Astrocyte (in vitro differentiated cells and primary cell): ENCODE measurements at regions not wholly inside any gene's neighbourhood (a gene's known extent, or its start where the extent isn't known, plus 50 kb on each side); places are given as distances from the start of the nearest gene placed in this dataset.

Source experiments
- DNase-seq: peaks from one replicate; pipeline ENCODE4 v3.0.0-alpha.2; 2010; ENCODE audit warnings: low read depth
- FAIRE-seq: peaks from 2 replicates; lab custom pipeline; 2011; peaks lifted over from hg19 to GRCh38; lab: Jason Lieb, UNC
- H2AFZ ChIP-seq: 2 replicates; pipeline ENCODE4 v1.6.0; 2012; ENCODE audit warnings: low read depth, low read length, inconsistent platforms
- H3K27ac ChIP-seq: 2 replicates; pipeline ENCODE4 v1.5.1; 2011; ENCODE audit warnings: low read depth, low read length, inconsistent platforms
- H3K27me3 ChIP-seq: 2 replicates; pipeline ENCODE4 v1.6.0; 2011; ENCODE audit warnings: low read length, inconsistent platforms; ENCODE audit not compliant: insufficient read depth
- H3K36me3 ChIP-seq: 2 replicates; pipeline ENCODE4 v1.5.1; 2011; ENCODE audit warnings: low read length, inconsistent platforms; ENCODE audit not compliant: insufficient read depth
- H3K4me1 ChIP-seq: 2 replicates; pipeline ENCODE4 v1.5.1; 2011; ENCODE audit warnings: low read length, inconsistent platforms; ENCODE audit not compliant: insufficient read depth
- H3K4me2 ChIP-seq: 2 replicates; pipeline ENCODE4 v1.6.0; 2012; ENCODE audit warnings: low read length, inconsistent platforms
- H3K4me3 ChIP-seq: 2 replicates; pipeline ENCODE4 v1.5.1; 2011; ENCODE audit warnings: low read depth, mild to moderate bottlenecking, low read length, inconsistent platforms; ENCODE audit not compliant: insufficient read depth
- H3K79me2 ChIP-seq: 2 replicates; pipeline ENCODE4 v1.6.0; 2012; ENCODE audit warnings: mild to moderate bottlenecking, low read length, inconsistent platforms; ENCODE audit not compliant: insufficient read depth
- H3K9ac ChIP-seq: 2 replicates; pipeline ENCODE4 v1.6.0; 2012; ENCODE audit warnings: mild to moderate bottlenecking, low read length, inconsistent platforms
- H3K9me3 ChIP-seq: 2 replicates; pipeline ENCODE4 v1.5.1; 2012; ENCODE audit warnings: low read depth, mild to moderate bottlenecking, low read length, inconsistent platforms; ENCODE audit not compliant: insufficient read depth
- H4K20me1 ChIP-seq: 2 replicates; pipeline ENCODE4 v1.6.0; 2012; ENCODE audit warnings: low read length, inconsistent platforms; ENCODE audit not compliant: insufficient read depth
- H3K27ac Mint-ChIP-seq: one replicate; pipeline ENCODE4 v1.8.0; 2021; ENCODE audit warnings: mild to moderate bottlenecking, mixed read lengths; ENCODE audit not compliant: unreplicated experiment
- H3K27me3 Mint-ChIP-seq: one replicate; pipeline ENCODE4 v1.8.0; 2021; ENCODE audit warnings: low read depth, mixed read lengths; ENCODE audit not compliant: unreplicated experiment
- H3K36me3 Mint-ChIP-seq: one replicate; pipeline ENCODE4 v1.8.0; 2021; ENCODE audit warnings: low read depth, mixed read lengths; ENCODE audit not compliant: unreplicated experiment
- H3K4me1 Mint-ChIP-seq: one replicate; pipeline ENCODE4 v1.8.0; 2021; ENCODE audit warnings: low read depth, mixed read lengths; ENCODE audit not compliant: unreplicated experiment
- H3K4me3 Mint-ChIP-seq: one replicate; pipeline ENCODE4 v1.8.0; 2021; ENCODE audit warnings: mild to moderate bottlenecking, moderate library complexity, mixed read lengths; ENCODE audit not compliant: unreplicated experiment
- H3K9me3 Mint-ChIP-seq: one replicate; pipeline ENCODE4 v1.8.0; 2021; ENCODE audit warnings: mild to moderate bottlenecking, mixed read lengths; ENCODE audit not compliant: unreplicated experiment
- CTCF ChIP-seq: IDR thresholded peaks from 2 replicates; pipeline ENCODE4 v1.5.1; 2011; ENCODE audit warnings: low read depth, mild to moderate bottlenecking, inconsistent platforms, low read length, moderate library complexity; ENCODE audit not compliant: insufficient read depth
- EZH2 ChIP-seq: IDR thresholded peaks from 2 replicates; pipeline ENCODE4 v1.6.1; 2012; ENCODE audit warnings: mild to moderate bottlenecking, low read length, inconsistent platforms; ENCODE audit not compliant: insufficient read depth

DNA sequence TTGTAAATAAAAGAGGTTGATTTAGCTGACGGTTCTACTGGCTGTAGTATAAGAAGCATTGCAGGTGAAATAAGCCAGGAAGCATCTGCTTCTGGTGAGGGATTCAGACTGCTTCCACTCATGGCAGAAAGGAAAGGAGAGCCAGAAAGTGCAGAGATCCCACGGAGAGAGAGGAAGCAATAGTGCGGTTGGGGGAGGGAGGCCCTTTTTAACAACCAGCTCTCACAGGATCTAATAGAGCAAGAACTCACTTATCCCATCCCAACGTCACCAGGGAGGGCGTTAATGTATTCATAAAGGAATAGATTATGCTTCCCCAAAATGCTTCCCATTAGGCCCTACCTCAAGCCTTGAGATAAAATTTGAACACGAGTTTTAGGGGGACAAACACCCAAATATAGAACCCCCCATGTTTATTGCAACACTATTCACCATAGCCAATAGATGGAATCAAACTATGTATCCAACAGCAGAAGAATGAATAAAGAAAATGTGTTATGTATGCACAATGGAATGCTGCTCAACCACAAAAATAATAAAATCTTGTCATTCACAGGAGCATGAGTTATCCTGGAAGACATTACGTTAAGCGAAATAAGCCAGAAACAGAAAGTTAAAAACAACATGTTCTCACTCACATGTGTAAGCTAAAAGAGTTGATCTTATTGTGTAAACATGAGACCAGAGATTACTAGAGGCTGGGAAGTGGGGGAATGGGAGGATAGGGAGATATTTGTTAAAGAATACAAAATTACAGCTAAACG lies 908.3 kb upstream of the ANO3 start:
- DNase-seq: peak; percentile 39

DNA sequence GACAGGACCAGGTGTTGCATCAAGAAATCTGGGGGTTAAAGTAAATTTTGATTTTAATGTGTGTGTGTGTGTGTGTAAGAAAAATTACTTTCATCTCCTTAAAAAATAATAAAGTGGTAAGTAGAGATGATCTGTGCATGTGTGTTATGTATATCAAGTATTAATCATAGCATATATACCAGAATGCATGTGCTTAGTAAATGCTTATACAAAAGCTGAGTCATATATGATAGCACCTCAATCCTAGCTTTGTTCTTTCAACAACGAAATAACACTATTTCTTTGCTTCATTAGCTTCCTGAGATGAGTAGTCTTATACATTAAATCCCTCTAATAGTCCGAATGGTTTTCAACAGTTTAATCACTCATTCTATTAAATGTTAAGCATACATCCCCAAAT lies 899.6 kb upstream of the ANO3 start:
- H3K4me1 ChIP-seq: no peaks in the 10 kb centered on the region
- H4K20me1 ChIP-seq: no peaks in the 10 kb centered on the region
- H3K4me3 ChIP-seq: no peak overlapping the region
- Mint-ChIP-seq H3K36me3 (no peaks in the 10 kb centered on the region), H3K27ac (no peak overlapping the region), H3K9me3 (no peaks in the 10 kb centered on the region), H3K4me1 (no peaks in the 10 kb centered on the region), H3K27me3 (no peaks in the 10 kb centered on the region), H3K4me3 (no peak overlapping the region)
- H3K4me2 ChIP-seq: no peak overlapping the region
- FAIRE-seq (no peak), DNase-seq (no peak)
- no peak overlapping the region for H3K9ac ChIP-seq
- no peaks in the 10 kb centered on the region for H3K36me3 ChIP-seq
- H3K27ac ChIP-seq: no peak overlapping the region
- H3K9me3 ChIP-seq: no peaks in the 10 kb centered on the region
- TF ChIP-seq EZH2 (no peak), CTCF (no peak)
- H3K79me2 ChIP-seq: no peaks in the 10 kb centered on the region
- no peaks in the 10 kb centered on the region for H3K27me3 ChIP-seq
- no peak overlapping the region for H2AFZ ChIP-seq

More for the DNA sequence above, 908.3 kb upstream of the ANO3 start:
- Histone ChIP-seq H4K20me1 (no peaks in the 10 kb centered on the region), H3K9me3 (no peaks in the 10 kb centered on the region), H3K79me2 (no peaks in the 10 kb centered on the region), H3K27ac (no peak overlapping the region), H3K4me1 (no peaks in the 10 kb centered on the region), H3K9ac (no peak overlapping the region), H3K4me3 (no peak overlapping the region), H2AFZ (no peak overlapping the region), H3K27me3 (no peaks in the 10 kb centered on the region), H3K36me3 (no peaks in the 10 kb centered on the region), H3K4me2 (no peak overlapping the region)
- Mint-ChIP-seq H3K4me3 (no peak overlapping the region), H3K27me3 (no peaks in the 10 kb centered on the region), H3K36me3 (no peaks in the 10 kb centered on the region), H3K9me3 (no peaks in the 10 kb centered on the region), H3K27ac (peak overlapping the region; percentile 81), H3K4me1 (peaks cover 10% of the 10 kb centered on the region)
- FAIRE-seq: no peak
- TF ChIP-seq EZH2 (no peak), CTCF (no peak)

DNA sequence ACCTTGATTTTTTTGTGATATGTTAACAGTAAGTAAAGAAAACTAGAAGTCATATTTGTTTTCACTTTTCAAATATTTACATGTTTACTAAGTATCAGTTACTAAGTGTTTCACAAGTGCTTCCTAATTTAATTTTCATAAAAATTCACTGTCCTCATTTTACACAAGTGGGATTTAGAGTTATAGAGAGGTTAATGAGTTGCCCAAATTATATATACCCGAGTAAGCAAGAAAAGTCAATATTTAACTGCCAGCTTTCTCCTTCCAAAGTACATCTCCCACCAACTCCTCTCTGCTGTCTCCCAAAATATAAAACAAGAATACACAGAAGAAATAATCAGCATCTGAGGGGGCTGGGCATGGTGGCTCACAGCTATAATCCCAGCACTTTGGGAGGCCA lies 896.7 kb upstream of the ANO3 start:
- Histone ChIP-seq H3K27ac (no peak overlapping the region), H3K27me3 (no peaks in the 10 kb centered on the region), H3K36me3 (no peaks in the 10 kb centered on the region), H3K4me3 (no peak overlapping the region), H3K9ac (no peak overlapping the region), H3K4me2 (no peak overlapping the region), H3K4me1 (no peaks in the 10 kb centered on the region), H3K79me2 (no peaks in the 10 kb centered on the region), H3K9me3 (no peaks in the 10 kb centered on the region), H2AFZ (no peak overlapping the region), H4K20me1 (no peaks in the 10 kb centered on the region)
- Mint-ChIP-seq H3K27me3 (no peaks in the 10 kb centered on the region), H3K36me3 (no peaks in the 10 kb centered on the region), H3K4me1 (no peaks in the 10 kb centered on the region), H3K27ac (no peak overlapping the region), H3K9me3 (no peaks in the 10 kb centered on the region), H3K4me3 (no peak overlapping the region)
- no peak for DNase-seq
- TF ChIP-seq EZH2: no peak
- TF ChIP-seq CTCF: no peak
- FAIRE-seq: no peak
